ENCODE measurements at regions not wholly inside any gene's neighbourhood (a gene's known extent, or its start where the extent isn't known, plus 50 kb on each side); places are given as distances from the start of the nearest gene placed in this dataset.

DNA sequence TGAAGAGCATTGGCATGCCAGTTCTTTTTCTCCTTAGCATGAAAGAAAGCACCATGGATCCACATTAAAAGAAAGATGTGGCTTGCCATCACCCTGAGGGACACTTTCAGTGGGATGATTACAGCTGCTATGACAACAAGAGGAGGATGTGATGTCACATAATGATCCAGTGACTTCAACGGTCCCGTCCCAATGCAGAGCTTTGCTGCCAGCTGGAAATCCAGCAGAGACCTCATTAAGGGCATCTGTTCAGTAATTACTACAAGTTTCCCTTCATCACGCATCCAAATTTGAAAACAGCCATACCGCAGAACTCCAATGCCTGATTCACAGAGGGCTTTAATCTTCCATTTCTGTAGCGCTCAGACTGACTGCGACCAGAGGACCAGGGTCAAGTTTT lies 206.6 kb downstream of the LSM5 start:
- 58 to 65% methylated on average over 6 of the region's 6 CpGs for WGBS, 2 donors
- H3K4me3 ChIP-seq (ENCODE audit: low read depth, poor library complexity, severe bottlenecking), result no peak overlapping the region
- intact Hi-C loops (cut with DNase I; ENCODE audit: low total_unique reads), result no loop called here
- TF ChIP-seq, protein P1, sequence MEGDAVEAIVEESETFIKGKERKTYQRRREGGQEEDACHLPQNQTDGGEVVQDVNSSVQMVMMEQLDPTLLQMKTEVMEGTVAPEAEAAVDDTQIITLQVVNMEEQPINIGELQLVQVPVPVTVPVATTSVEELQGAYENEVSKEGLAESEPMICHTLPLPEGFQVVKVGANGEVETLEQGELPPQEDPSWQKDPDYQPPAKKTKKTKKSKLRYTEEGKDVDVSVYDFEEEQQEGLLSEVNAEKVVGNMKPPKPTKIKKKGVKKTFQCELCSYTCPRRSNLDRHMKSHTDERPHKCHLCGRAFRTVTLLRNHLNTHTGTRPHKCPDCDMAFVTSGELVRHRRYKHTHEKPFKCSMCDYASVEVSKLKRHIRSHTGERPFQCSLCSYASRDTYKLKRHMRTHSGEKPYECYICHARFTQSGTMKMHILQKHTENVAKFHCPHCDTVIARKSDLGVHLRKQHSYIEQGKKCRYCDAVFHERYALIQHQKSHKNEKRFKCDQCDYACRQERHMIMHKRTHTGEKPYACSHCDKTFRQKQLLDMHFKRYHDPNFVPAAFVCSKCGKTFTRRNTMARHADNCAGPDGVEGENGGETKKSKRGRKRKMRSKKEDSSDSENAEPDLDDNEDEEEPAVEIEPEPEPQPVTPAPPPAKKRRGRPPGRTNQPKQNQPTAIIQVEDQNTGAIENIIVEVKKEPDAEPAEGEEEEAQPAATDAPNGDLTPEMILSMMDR (IDR thresholded peaks at IDR 0.05), result no peak
- TF ChIP-seq POLR2A (IDR thresholded peaks at IDR 0.05), result no peak
- no peak for DNase-seq (ENCODE audit: low spot score in 2 of 2)

DNA sequence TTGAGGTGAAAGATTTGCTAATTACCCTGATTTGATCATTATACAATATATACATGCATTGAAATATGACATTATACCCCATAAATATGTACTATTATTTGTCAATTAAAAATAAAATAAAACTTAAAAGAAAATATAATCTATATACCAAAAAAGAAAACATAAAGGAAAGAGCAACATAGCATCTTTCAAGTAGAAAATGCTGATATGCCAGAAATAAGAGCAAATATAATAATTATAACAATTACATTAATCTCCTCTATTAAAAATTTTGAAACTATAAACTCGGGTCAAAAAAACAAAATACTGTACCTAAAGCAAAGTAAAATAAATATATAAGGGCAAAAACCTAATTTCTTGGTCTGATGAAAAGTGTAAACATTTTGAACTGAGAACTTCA lies 209.3 kb upstream of the PDE1C start:
- intact Hi-C loops (cut with DNase I; ENCODE audit: low total_unique reads), result no loop called here
- no peak for TF ChIP-seq POLR2A (IDR thresholded peaks at IDR 0.05)
- TF ChIP-seq, protein P1 (IDR thresholded peaks at IDR 0.05), result no peak
- no peak for DNase-seq (ENCODE audit: low spot score in 2 of 2)
- 58 to 62% methylated on average over 1 of the region's 1 CpG for WGBS, 2 donors
- H3K4me3 ChIP-seq (ENCODE audit: low read depth, poor library complexity, severe bottlenecking), result no peak overlapping the region

DNA sequence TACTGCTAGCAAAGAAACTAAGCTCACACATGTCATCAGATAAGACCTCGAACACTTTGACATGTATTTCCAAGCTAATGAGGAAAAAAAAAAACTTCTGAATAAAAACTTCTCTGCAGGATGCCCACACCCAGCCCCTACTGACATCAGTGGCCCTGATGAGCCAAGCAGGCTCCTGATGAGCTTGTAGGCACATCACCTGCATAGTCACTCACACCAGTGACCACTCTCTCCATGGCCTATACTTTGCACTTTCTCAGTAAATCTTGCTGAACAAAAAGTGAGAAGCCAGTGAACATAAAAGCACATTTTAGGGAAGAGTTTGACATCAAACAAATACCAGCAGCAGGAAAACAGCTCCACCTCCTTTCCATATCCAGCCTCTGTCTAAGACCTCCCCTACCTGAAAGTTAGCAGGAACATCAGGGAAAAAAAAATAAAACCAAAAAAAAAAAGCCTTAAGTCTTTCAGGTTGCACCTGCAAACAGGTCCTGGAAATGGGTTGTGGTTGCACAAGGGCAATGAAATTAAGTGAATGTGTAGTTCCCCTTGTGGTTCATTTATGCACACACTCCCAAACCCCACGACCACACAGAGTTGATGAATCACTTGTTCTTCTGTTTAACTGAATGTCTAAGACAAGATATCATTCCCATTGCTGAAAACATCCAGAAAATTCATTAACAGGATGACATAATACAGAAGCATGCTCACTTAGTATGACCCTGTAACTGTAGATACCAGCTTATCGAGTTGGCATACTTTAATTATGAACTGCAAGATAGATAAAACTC lies 205.2 kb upstream of the PDE1C start:
- no peak overlapping the region for H3K4me3 ChIP-seq (ENCODE audit: low read depth, poor library complexity, severe bottlenecking)
- 54 to 60% methylated on average over 3 of the region's 3 CpGs for WGBS, 2 donors
- DNase-seq (ENCODE audit: low spot score in 2 of 2), result no peak
- TF ChIP-seq POLR2A (IDR thresholded peaks at IDR 0.05), result no peak
- TF ChIP-seq, protein P1 (IDR thresholded peaks at IDR 0.05), result no peak
- intact Hi-C loops (cut with DNase I; ENCODE audit: low total_unique reads), result no loop called here

DNA sequence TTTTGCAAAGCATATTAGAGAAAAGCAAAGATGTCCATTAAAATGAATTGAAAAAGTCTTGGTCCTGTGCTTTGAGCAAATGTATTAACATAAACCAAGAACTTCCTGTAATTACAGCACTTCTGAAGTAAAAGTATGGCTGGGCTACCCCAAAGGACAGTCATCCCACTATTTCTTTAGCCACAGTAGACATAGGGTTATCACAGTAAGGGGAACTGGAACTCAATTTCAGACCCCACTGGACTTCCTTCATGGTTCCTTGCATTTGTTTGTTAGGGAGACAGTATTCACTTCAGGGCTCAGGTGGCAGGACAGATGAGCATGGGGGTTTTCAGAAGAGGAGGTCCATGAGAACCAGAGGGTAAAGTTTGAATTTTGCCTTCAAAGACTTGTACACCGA lies 203.1 kb upstream of the PDE1C start:
- intact Hi-C loops (cut with DNase I; ENCODE audit: low total_unique reads), result no loop called here
- WGBS, 2 donors, result 80 to 88% methylated on average over 1 of the region's 1 CpG
- no peak overlapping the region for H3K4me3 ChIP-seq (ENCODE audit: low read depth, poor library complexity, severe bottlenecking)
- TF ChIP-seq POLR2A (IDR thresholded peaks at IDR 0.05), result no peak
- TF ChIP-seq, protein P1 (IDR thresholded peaks at IDR 0.05), result no peak
- DNase-seq (ENCODE audit: low spot score in 2 of 2), result no peak

DNA sequence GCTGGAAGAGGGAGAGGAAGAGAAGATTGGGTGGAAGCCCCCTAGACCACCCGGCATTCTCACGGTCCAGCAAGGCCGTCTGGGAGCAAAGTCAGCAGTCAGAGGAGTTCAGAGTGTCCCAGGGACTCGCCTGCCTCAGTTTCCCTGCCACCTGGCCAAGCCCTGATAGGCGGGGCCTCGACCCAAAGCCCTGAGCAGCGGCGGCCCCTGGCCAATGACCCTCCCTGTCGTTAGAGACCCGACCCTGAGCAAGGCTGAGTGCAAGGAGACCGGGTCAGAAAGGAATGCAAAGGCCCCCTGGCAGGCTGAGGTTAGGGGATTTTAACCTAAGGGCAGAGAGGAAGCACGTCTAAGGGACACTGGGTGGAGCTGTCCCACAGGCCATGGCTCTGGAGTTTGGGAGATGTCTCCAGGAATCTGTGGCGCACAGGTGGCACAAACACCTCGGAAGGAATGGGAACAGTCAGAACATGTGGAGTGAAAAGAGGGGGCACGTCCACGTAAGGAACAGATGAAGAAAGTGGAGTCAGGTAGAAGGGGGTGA lies 196.8 kb upstream of the PDE1C start:
- H3K4me3 ChIP-seq (ENCODE audit: low read depth, poor library complexity, severe bottlenecking), result no peak overlapping the region
- WGBS, 2 donors, result 63 to 69% methylated on average over 12 to 16 of the region's 16 CpGs
- DNase-seq (ENCODE audit: low spot score in 2 of 2), result no peak
- intact Hi-C loops (cut with DNase I; ENCODE audit: low total_unique reads), result no loop called here
- TF ChIP-seq, protein P1 (IDR thresholded peaks at IDR 0.05), result no peak
- TF ChIP-seq POLR2A (IDR thresholded peaks at IDR 0.05), result no peak

Measured in lower leg skin (tissue), 4 donors.